AG10803 (cell line): ENCODE measurements at regions not wholly inside any gene's neighbourhood (a gene's known extent, or its start where the extent isn't known, plus 50 kb on each side); places are given as distances from the start of the nearest gene placed in this dataset.

ENCODE experiments used
- DNase-seq: peaks from one replicate; pipeline ENCODE4 v3.0.0; 2010; ENCODE audit warnings: low read depth
- H3K4me3 ChIP-seq: 2 replicates; pipeline ENCODE4 v1.5.1; 2011; ENCODE audit warnings: mild to moderate bottlenecking, low read length, control low read depth
- TF ChIP-seq, protein P1 (sequence below): conservative IDR thresholded peaks from 2 replicates; pipeline ENCODE4 v1.5.1; 2011; ENCODE audit warnings: mild to moderate bottlenecking, low read length, control low read depth, inconsistent platforms

DNA sequence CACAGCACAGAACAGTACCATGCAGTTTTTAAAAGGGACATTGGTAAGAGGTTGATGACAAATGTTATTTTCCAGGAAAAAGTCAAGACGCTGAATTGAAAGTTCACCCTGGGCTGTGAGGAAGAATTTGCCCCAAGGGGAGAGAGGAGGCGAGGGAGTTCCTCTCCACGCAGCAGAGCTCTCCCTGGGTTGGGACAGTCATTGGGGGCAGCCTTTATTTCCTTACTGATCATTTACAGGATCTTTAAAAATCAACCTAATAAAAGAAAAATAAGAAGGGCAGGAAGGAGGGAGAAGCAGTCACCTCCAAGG is 49.9 kb upstream of the WNT7B start:
- TF ChIP-seq, protein P1, sequence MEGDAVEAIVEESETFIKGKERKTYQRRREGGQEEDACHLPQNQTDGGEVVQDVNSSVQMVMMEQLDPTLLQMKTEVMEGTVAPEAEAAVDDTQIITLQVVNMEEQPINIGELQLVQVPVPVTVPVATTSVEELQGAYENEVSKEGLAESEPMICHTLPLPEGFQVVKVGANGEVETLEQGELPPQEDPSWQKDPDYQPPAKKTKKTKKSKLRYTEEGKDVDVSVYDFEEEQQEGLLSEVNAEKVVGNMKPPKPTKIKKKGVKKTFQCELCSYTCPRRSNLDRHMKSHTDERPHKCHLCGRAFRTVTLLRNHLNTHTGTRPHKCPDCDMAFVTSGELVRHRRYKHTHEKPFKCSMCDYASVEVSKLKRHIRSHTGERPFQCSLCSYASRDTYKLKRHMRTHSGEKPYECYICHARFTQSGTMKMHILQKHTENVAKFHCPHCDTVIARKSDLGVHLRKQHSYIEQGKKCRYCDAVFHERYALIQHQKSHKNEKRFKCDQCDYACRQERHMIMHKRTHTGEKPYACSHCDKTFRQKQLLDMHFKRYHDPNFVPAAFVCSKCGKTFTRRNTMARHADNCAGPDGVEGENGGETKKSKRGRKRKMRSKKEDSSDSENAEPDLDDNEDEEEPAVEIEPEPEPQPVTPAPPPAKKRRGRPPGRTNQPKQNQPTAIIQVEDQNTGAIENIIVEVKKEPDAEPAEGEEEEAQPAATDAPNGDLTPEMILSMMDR = no peak
- DNase-seq = no peak
- peak overlapping the region; percentile 37 for H3K4me3 ChIP-seq

DNA sequence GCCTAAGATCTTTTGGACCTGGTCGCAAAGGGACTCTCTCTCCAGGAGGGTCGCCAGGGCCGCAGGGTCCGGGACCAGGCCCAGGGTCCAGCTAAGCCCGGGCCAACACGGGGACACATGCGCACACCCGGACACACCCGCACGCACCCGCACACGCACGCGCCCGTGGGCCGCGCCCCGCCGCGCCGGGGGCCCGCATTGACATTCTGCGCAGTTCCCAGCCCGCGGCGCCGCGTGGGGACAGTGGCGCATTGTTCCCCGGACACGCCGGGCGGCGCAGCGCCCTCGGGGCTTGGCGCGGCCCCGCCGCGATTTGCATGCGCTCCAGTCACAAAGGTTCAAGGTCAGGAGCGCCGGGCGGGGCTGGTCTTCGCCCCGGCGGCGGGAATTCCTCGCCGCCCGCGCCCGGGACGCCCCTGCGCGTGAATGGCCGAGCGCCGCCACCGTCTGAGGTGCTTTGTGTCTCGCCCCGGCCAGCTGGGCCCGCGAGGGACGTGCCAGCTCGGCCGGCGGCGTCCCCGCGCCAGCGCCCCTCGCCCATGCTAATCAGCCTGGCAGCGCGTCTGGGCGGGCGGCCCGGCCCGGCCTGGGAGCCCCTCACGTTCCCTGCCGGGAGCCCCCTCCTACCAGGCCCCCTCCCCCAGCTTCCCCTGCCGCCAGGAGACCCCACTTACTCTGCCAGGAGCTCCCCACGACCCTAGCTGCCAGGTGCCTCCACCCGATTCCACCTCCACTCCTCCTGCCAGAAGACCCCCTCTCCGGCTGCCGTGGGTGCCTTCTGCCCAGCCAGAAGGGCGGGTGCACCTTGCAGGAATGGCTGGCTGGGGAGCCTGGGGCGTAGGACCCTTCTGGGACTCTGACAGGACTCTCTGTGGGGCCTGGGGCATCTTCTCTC is 50.5 kb upstream of the WNT7B start:
- H3K4me3 ChIP-seq = peak overlapping the region; percentile 37
- DNase-seq = no peak

DNA sequence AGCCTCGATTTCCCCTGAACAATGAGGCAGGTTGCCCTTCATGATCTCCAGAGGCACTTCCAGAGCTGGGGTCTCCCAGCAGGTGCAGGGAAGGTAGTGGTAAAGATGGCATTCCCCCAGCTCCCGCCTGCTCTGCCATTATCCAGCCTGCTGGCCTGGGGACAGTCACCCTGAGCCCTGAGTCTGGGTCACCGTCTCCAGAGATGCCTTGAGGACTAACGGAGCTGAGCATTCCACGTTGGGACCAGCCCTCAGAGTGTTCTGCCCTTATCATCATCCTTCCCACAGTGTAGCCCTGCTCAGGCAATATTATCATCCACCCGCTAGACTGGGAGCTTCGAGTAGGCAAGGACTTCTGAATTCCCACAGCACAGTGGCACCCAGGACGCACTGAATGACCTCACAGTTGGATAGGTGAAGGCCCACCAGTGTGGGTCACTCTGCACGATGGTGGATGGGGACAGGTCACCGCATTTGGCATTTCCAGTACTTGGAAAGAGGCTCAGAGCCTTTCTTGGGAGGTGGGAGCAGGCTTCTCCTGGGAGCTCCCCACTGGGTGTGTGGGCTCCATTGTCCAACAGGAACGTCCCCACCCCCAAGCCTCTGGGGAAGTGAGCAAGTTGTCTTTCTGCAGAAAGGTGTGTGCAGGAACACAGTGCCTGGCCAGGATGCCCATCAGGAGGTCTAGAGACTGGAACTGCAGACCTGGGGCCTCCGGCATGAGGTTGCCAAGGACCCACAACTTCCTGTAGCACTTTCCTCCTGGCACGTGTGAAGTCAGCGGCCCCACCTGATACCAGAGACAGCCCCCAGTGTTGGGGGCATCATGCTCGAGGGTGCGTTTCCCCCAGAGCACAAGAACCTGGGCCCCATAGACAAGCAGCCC is 51.4 kb upstream of the WNT7B start:
- TF ChIP-seq, protein P1 = no peak
- H3K4me3 ChIP-seq = no peak overlapping the region
- no peak for DNase-seq

More for the DNA sequence above, 50.5 kb upstream of the WNT7B start:
- TF ChIP-seq, protein P1 = no peak

DNA sequence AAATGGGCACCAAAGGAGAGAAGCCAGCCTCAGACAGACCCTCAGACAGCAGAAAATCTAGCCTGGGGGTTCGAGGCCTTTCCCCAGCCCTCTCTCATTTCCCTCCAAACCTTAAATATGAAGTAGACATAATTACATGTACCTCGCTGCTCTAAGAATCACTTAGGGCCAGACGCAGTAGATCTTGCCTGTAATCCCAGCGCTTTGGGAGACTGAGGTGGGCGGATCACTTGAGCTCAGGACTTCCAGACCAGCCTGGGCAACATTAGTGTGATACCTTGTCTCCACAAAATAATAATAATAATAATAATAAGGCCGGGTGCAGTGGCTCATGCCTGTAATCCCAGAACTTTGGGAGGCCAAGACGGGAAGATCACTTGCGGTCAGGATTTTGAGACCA is 52.1 kb upstream of the WNT7B start:
- DNase-seq = no peak
- TF ChIP-seq, protein P1 = no peak

DNA sequence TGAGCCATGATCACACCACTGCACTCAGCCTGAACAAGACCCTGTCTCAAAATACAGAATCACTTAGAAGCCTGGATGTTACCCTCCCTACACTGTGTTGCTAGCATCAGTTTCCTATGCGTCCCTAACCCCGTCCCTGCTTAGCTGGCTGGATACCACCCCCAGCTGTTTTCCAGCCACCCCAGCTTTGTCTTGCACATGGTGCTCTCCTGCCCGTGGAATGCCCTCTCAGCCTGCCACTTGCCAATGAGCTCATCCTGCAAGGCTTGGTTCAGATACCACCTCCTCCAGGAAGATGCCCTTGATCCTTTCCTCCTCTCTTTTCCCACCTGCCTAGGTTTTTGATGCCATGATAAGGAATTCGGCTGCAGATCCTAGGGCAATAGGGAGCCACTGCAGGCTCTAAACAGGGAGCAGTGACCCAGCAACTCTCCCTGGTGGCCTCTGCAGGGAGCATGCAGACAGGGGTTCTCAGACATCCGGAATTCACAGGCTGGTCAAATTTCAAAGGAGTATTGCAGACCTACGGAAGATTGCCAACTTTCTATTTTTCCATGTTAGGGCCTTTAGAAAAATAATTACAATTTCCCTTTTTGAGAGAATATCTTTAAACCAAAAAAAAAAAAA is 52.7 kb upstream of the WNT7B start:
- H3K4me3 ChIP-seq = no peak overlapping the region
- TF ChIP-seq, protein P1 = no peak
- DNase-seq = no peak

More for the DNA sequence above, 52.1 kb upstream of the WNT7B start:
- no peak overlapping the region for H3K4me3 ChIP-seq

DNA sequence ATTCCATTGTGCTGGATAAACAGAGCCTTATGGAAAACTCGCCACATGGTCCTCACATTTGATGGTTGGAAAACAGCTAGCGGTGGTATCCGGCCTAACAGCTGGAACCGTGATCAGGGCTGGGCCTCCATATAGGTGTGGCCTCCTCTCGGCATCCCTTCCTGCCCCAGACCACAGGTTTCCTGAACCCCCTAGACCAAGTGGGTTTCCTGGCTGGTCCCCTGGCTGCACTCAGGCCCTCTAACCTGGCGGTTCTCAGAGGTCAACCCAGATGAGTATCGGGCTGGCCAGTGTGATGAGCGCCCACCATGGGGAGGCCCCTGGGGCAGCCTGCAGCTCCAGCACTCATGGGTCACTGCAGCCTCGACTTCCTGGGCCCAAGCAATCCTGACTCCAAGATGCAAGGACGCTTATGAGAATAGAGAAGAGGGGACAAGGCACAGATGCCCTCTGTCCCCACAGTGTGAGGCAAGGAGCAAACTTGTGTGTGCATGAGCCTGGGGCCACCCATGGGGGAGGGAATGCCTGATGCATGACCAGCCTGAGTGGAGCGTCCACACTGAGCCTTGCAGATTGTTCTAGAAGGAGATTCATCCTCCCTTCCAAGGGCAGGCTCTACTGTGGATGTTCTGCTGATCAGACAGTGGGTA is 53.4 kb upstream of the WNT7B start:
- H3K4me3 ChIP-seq = no peak overlapping the region
- TF ChIP-seq, protein P1 = no peak
- DNase-seq = no peak
